Astrocyte (in vitro differentiated cells and primary cell): ENCODE measurements at regions not wholly inside any gene's neighbourhood (a gene's known extent, or its start where the extent isn't known, plus 50 kb on each side); places are given as distances from the start of the nearest gene placed in this dataset.

Experiments
- DNase-seq: peaks from one replicate; pipeline ENCODE4 v3.0.0-alpha.2; 2010; ENCODE audit warnings: low read depth
- FAIRE-seq: peaks from 2 replicates; lab custom pipeline; 2011; peaks lifted over from hg19 to GRCh38; lab: Jason Lieb, UNC
- H2AFZ ChIP-seq: 2 replicates; pipeline ENCODE4 v1.6.0; 2012; ENCODE audit warnings: low read depth, low read length, inconsistent platforms
- H3K27ac ChIP-seq: 2 replicates; pipeline ENCODE4 v1.5.1; 2011; ENCODE audit warnings: low read depth, low read length, inconsistent platforms
- H3K27me3 ChIP-seq: 2 replicates; pipeline ENCODE4 v1.6.0; 2011; ENCODE audit warnings: low read length, inconsistent platforms; ENCODE audit not compliant: insufficient read depth
- H3K36me3 ChIP-seq: 2 replicates; pipeline ENCODE4 v1.5.1; 2011; ENCODE audit warnings: low read length, inconsistent platforms; ENCODE audit not compliant: insufficient read depth
- H3K4me1 ChIP-seq: 2 replicates; pipeline ENCODE4 v1.5.1; 2011; ENCODE audit warnings: low read length, inconsistent platforms; ENCODE audit not compliant: insufficient read depth
- H3K4me2 ChIP-seq: 2 replicates; pipeline ENCODE4 v1.6.0; 2012; ENCODE audit warnings: low read length, inconsistent platforms
- H3K4me3 ChIP-seq: 2 replicates; pipeline ENCODE4 v1.5.1; 2011; ENCODE audit warnings: low read depth, mild to moderate bottlenecking, low read length, inconsistent platforms; ENCODE audit not compliant: insufficient read depth
- H3K79me2 ChIP-seq: 2 replicates; pipeline ENCODE4 v1.6.0; 2012; ENCODE audit warnings: mild to moderate bottlenecking, low read length, inconsistent platforms; ENCODE audit not compliant: insufficient read depth
- H3K9ac ChIP-seq: 2 replicates; pipeline ENCODE4 v1.6.0; 2012; ENCODE audit warnings: mild to moderate bottlenecking, low read length, inconsistent platforms
- H3K9me3 ChIP-seq: 2 replicates; pipeline ENCODE4 v1.5.1; 2012; ENCODE audit warnings: low read depth, mild to moderate bottlenecking, low read length, inconsistent platforms; ENCODE audit not compliant: insufficient read depth
- H4K20me1 ChIP-seq: 2 replicates; pipeline ENCODE4 v1.6.0; 2012; ENCODE audit warnings: low read length, inconsistent platforms; ENCODE audit not compliant: insufficient read depth
- H3K27ac Mint-ChIP-seq: one replicate; pipeline ENCODE4 v1.8.0; 2021; ENCODE audit warnings: mild to moderate bottlenecking, mixed read lengths; ENCODE audit not compliant: unreplicated experiment
- H3K27me3 Mint-ChIP-seq: one replicate; pipeline ENCODE4 v1.8.0; 2021; ENCODE audit warnings: low read depth, mixed read lengths; ENCODE audit not compliant: unreplicated experiment
- H3K36me3 Mint-ChIP-seq: one replicate; pipeline ENCODE4 v1.8.0; 2021; ENCODE audit warnings: low read depth, mixed read lengths; ENCODE audit not compliant: unreplicated experiment
- H3K4me1 Mint-ChIP-seq: one replicate; pipeline ENCODE4 v1.8.0; 2021; ENCODE audit warnings: low read depth, mixed read lengths; ENCODE audit not compliant: unreplicated experiment
- H3K4me3 Mint-ChIP-seq: one replicate; pipeline ENCODE4 v1.8.0; 2021; ENCODE audit warnings: mild to moderate bottlenecking, moderate library complexity, mixed read lengths; ENCODE audit not compliant: unreplicated experiment
- H3K9me3 Mint-ChIP-seq: one replicate; pipeline ENCODE4 v1.8.0; 2021; ENCODE audit warnings: mild to moderate bottlenecking, mixed read lengths; ENCODE audit not compliant: unreplicated experiment
- EZH2 ChIP-seq: IDR thresholded peaks from 2 replicates; pipeline ENCODE4 v1.6.1; 2012; ENCODE audit warnings: mild to moderate bottlenecking, low read length, inconsistent platforms; ENCODE audit not compliant: insufficient read depth
- TF ChIP-seq, protein P1 (sequence below): IDR thresholded peaks from 2 replicates; pipeline ENCODE4 v1.5.1; 2011; ENCODE audit warnings: low read depth, mild to moderate bottlenecking, inconsistent platforms, low read length, moderate library complexity; ENCODE audit not compliant: insufficient read depth

DNA sequence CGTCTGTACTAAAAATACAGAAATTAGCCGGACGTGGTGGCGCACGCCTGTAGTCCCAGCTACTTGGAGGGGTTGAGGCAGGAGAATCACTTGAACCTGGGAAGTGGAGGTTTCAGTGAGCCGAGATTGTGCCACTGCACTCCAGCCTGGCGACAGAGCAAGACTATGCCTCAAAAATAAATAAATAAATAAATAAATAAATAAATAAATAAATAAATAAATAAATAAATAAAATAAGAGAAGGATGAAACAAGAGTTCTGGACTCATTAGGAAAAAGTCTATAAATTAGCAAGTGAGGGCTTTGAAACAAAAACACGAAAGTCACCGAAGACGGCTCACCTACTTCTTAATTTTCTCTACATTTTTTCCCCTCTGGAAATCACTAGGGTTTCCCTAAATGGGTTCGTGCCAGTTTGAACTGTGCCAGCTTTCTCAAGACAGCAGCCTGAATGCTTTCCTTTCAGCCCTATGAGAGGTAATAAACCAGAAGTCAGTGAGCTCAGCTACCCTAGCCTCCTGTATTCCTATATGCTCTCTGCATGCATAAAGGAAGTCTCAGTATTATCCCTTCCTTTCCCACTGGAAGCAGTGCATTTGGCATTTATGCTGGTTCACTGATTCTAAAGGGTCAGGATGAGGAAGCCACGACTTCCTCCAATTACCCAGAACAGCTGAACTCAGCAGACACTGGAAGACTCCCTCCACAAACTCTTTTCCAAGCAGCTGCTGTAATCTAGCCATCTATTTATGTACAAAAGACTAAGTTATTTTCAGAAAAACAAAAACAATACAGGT, 266.9 kb downstream of the ZBBX start:
- Histone ChIP-seq H3K4me1 (peaks cover 3% of the 10 kb centered on the region), H3K9me3 (no peaks in the 10 kb centered on the region), H4K20me1 (no peaks in the 10 kb centered on the region), H3K4me3 (no peak overlapping the region), H3K27ac (no peak overlapping the region), H3K36me3 (no peaks in the 10 kb centered on the region), H3K27me3 (no peaks in the 10 kb centered on the region), H3K4me2 (no peak overlapping the region), H3K79me2 (no peaks in the 10 kb centered on the region), H2AFZ (no peak overlapping the region), H3K9ac (no peak overlapping the region)
- Mint-ChIP-seq H3K36me3 (no peaks in the 10 kb centered on the region), H3K9me3 (peaks cover 4% of the 10 kb centered on the region), H3K4me3 (no peak overlapping the region), H3K4me1 (peaks cover 12% of the 10 kb centered on the region), H3K27me3 (no peaks in the 10 kb centered on the region), H3K27ac (peak overlapping the region; percentile 1)
- no peak for FAIRE-seq
- no peak for DNase-seq
- no peak for TF ChIP-seq EZH2
- TF ChIP-seq, protein P1, sequence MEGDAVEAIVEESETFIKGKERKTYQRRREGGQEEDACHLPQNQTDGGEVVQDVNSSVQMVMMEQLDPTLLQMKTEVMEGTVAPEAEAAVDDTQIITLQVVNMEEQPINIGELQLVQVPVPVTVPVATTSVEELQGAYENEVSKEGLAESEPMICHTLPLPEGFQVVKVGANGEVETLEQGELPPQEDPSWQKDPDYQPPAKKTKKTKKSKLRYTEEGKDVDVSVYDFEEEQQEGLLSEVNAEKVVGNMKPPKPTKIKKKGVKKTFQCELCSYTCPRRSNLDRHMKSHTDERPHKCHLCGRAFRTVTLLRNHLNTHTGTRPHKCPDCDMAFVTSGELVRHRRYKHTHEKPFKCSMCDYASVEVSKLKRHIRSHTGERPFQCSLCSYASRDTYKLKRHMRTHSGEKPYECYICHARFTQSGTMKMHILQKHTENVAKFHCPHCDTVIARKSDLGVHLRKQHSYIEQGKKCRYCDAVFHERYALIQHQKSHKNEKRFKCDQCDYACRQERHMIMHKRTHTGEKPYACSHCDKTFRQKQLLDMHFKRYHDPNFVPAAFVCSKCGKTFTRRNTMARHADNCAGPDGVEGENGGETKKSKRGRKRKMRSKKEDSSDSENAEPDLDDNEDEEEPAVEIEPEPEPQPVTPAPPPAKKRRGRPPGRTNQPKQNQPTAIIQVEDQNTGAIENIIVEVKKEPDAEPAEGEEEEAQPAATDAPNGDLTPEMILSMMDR, result no peak

- Histone ChIP-seq H3K4me1 (peaks cover 3% of the 10 kb centered on the region), H3K27me3 (no peaks in the 10 kb centered on the region), H3K27ac (peak overlapping the region; percentile 30), H3K9me3 (no peaks in the 10 kb centered on the region), H3K4me2 (peak overlapping the region; percentile 41), H3K36me3 (no peaks in the 10 kb centered on the region), H3K4me3 (no peak overlapping the region), H3K79me2 (no peaks in the 10 kb centered on the region), H4K20me1 (no peaks in the 10 kb centered on the region), H3K9ac (peak overlapping the region; percentile 38), H2AFZ (no peak overlapping the region)
- peak overlapping the region; percentile 29 for H3K27ac Mint-ChIP-seq
- H3K36me3 Mint-ChIP-seq, result no peaks in the 10 kb centered on the region
- no peaks in the 10 kb centered on the region for H3K27me3 Mint-ChIP-seq
- TF ChIP-seq, protein P1, result no peak
- no peak for TF ChIP-seq EZH2
- H3K4me3 Mint-ChIP-seq, result no peak overlapping the region
- FAIRE-seq, result no peak
- peaks cover 2% of the 10 kb centered on the region for H3K9me3 Mint-ChIP-seq
- H3K4me1 Mint-ChIP-seq, result peaks cover 12% of the 10 kb centered on the region
- peak; percentile 75 for DNase-seq
These were observed 269.2 kb downstream of the ZBBX start for GRCh38 chr3:167110901-167111300.

- H3K4me2 ChIP-seq, result no peak overlapping the region
- H3K4me3 Mint-ChIP-seq, result no peak overlapping the region
- H3K4me3 ChIP-seq, result no peak overlapping the region
- H3K36me3 ChIP-seq, result no peaks in the 10 kb centered on the region
- no peaks in the 10 kb centered on the region for H3K9me3 ChIP-seq
- H2AFZ ChIP-seq, result no peak overlapping the region
- H3K27ac Mint-ChIP-seq, result no peak overlapping the region
- no peaks in the 10 kb centered on the region for H3K36me3 Mint-ChIP-seq
- no peaks in the 10 kb centered on the region for H3K9me3 Mint-ChIP-seq
- H3K4me1 Mint-ChIP-seq, result peaks cover 12% of the 10 kb centered on the region
- TF ChIP-seq EZH2, result no peak
- TF ChIP-seq, protein P1, result no peak
- H3K27ac ChIP-seq, result no peak overlapping the region
- no peaks in the 10 kb centered on the region for H3K27me3 ChIP-seq
- DNase-seq (no peak), FAIRE-seq (no peak)
- H3K4me1 ChIP-seq, result peaks cover 3% of the 10 kb centered on the region
- H3K9ac ChIP-seq, result no peak overlapping the region
- no peaks in the 10 kb centered on the region for H3K79me2 ChIP-seq
- no peaks in the 10 kb centered on the region for H3K27me3 Mint-ChIP-seq
- no peaks in the 10 kb centered on the region for H4K20me1 ChIP-seq
These were observed 270.4 kb downstream of the ZBBX start for GRCh38 chr3:167109746-167110145.
